Brain pericyte (primary cell): ENCODE measurements at regions not wholly inside any gene's neighbourhood (a gene's known extent, or its start where the extent isn't known, plus 50 kb on each side); places are given as distances from the start of the nearest gene placed in this dataset.
A peak's percentile ranks its signal among the peaks of the same experiment; 100 is the strongest.

ENCODE experiments used
- DNase-seq: peaks from one replicate; pipeline ENCODE4 v3.0.0-alpha.2; 2012; ENCODE audit warnings: low read depth, low spot score

DNA sequence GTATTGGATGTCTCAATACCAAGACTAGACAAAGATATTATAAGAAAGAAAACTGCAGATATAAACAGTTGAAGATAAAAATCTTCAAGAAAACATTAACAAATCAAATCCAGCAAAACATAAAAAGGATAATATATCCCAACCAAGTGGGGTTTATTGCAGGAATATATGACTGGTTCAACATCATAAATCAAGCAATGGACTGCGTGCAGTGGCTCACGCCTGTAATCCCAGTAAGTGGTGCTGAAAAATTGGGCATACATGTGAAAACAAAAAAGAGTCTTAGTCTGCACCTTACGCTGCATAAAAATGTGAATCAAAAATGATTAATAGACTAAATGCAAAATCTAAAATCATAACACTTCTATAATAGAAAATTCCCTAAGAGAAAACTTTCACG lies 112.9 kb upstream of the PDE4B start:
- DNase-seq = no peak

DNA sequence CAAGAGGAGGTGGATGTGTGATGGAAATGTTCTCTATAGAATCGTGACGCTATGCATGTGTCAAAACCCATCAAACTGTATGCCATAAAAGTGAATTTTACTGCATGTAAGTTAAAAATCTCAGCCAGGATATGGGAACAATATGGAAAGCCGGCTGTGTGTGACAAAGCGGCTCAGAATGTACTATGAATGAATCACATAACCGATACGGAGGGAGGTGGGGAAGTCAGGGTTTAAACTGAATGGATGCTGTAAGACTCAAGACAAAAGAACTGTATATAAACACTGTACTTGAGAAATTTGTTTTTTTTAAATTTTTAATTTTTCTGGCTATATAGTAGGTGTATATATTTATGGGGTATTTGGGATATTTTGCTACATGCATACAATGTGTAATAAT lies 111.6 kb upstream of the PDE4B start:
- DNase-seq = no peak

DNA sequence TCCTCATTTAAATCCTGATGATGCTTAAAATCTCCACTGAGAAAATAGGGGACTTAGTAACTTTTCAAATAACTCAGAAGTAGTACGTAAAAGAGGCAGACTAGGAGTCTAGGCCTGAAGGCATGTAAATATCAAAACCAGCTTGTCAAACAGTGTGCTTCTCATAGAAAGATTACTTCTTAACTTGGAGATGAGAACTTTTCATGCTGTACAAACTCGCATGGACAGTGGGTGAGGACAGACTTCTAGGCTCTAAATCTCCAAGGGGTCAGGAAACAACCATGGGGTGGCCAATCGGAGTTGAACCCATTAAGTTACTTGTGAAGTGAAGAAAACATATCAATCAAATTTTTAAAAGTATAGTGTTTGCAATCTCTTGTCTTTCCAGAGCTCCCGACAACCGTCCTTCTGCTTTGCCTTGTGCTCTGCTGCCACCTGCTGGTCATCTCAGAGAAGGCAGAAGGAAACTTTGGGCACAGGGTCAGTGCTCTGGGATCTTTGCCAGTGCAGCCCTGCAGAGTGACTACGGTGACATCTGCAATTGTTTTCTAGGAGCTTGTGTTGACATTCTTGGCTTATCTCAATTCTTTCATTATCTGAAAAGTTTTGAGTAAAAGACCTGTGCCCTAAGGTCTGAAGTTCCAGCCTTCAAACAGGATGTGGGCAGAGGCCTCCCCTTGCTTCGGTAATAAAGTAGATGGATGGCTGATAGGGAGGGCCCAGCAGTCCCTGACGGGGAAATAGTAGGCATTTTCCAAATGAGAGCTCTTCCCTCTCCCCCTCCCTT lies 105.1 kb upstream of the PDE4B start:
- DNase-seq = peak; percentile 26

DNA sequence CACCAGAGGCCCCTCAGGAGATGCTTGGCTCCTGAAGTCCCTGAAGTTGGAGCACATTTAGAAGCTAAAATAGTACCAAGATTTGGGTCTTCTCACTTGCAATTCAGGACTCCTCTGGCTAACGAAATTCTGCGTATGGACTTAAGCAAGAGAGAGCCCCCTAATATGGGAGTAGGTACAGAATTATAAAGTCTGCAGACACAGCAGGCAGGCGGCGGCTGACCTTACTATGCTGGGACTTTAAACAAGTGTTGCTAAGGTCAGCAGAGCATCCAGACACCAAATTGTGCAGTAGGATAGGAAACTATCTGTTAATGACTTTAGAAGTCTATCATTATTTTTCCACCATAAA lies 104.5 kb upstream of the PDE4B start:
- DNase-seq = no peak

DNA sequence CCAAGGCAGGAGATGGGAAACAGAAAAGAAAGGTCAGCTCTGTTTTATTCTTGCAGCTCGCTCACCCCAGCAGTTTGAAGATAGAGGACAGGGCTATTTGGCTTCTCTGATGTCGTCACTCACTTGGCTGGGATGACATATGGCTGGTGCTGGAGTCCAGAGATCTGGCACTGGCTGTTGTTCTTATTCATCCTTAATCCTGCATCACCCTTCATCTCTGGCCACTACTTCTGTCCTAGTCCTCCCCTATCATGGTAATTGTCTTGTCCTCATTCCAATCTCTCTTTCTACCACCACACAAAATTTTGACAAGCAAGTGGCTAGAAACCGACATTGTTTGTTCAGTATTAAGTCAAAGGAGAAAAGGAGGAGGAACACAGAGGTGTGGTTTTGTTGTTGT lies 103.8 kb upstream of the PDE4B start:
- DNase-seq = no peak

DNA sequence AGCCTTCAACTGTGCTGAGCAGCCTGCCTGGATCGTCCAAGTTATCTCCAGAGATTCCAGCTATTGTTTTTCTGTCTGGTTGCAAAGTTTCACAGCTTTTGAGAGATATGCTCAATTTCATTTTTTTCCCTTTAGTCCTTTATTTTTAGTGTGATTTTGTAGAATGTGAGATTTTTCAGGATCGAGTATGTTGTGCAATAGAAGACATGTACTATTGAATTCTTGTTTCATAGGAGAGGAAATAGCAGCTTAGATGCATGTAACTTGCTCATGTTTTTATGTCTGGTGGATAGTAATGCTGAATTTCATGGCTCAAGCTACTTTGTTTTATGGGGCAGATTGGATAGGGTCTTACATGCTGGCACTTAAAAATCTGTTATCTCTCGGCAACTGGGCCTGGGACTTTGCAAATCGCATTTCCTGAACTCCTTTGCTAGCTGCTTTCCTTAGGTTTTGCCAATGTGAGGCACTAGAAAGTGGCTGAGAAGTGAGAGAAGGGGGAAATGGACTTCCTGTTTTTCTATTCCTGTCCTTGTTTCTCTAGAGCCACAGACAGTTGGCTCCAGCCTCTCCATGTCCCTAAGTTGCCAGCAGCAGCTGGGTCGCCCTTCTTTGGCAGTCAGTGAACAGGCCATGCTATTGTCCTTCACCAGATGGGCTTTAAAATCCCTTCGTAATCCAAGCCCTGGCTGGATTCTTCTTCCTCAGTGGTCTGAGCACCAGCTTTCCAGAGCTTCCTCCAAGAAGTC lies 101.4 kb upstream of the PDE4B start:
- DNase-seq = no peak

DNA sequence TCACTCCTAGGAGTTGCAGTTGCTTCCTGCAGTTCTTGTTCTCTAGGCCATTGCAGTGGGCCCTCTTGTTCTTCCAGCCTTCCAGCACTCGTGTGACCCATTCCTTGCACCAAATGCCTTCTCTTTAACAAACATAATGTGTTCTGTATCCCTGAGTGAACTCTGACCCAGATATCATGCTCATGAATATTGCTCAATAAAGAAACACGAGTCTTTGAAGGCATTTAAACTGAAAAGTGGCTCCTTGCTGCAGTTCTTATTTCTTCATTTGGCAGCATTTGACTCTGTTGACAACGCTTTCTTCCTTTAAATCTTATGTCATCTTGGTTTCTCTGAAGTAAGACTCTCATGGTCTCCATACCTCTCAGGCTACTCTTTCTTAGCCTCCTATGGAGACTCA lies 100.7 kb upstream of the PDE4B start:
- DNase-seq = no peak

DNA sequence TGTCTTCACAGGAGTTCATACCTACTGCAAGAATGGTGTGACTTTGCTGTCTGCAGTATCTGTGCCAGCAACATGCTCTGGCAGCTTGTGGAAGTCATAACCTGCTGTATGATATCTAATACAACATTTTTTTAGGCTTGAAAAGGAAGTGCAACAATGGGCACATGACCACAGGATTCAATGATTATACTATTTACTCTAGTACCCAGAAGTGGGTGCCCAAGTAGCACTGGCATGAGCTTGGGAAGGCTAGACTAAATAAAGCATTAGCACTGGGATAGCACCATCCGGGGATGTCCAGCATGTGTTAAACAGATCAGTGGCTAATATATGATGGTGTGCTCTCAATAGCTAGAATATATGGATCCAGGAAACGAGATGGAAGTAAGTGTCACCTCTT lies 98.6 kb upstream of the PDE4B start:
- no peak for DNase-seq

DNA sequence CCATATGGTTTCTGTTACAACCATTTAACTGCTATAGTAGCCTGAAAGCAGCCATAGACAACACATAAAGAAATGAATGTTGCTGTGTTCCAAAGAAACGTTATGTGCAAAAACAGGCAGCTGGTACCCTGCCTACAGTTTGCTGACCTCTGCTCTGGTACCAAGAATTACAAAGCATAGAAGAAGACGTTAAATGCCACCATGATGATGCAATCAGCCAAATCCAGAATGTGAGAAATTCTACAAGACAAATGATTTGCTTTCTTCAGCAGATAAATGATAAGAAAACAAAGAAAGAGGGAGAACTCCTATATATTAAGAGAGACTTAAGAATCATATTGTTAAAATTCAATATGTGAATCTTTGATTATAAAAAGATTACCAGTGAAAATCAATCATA lies 97.8 kb upstream of the PDE4B start:
- DNase-seq = no peak

DNA sequence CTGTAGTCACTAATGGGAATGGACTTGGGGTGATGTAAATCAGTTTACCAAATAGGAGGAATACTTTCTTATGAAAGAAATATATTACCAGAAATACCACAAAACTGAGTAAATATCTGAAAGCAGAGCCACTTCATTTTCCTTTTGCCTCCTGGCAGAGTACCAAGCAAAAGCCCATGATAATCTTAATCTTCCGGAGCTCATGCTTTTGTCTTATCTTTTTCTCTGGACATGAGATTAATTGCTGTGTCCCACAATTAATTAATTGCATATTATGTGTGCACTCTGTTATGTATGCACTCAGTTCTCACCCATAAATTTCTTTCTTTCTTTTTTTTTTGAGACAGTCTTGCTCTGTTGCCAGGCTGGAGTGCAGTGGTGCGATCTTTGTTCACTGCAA lies 94.1 kb upstream of the PDE4B start:
- DNase-seq = no peak

DNA sequence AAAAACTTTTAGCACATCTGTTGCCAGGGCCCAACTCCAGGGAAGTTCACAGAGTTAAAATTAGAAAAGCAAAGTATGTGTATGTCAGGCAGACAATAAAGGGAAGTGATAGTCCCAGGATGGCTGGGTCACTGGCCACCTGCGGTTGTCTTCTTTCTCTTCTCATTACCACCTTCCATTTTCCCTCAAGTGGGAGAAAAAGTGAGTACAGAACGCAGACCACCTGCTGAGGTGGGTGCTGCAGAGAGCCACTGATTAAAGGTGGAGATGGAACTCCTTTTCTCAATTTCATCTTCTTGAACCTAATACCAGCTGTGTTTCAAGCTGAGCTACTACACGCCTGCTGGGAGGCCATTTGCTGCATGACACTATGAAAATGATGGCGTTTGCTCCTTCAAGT lies 88.8 kb upstream of the PDE4B start:
- DNase-seq = no peak

DNA sequence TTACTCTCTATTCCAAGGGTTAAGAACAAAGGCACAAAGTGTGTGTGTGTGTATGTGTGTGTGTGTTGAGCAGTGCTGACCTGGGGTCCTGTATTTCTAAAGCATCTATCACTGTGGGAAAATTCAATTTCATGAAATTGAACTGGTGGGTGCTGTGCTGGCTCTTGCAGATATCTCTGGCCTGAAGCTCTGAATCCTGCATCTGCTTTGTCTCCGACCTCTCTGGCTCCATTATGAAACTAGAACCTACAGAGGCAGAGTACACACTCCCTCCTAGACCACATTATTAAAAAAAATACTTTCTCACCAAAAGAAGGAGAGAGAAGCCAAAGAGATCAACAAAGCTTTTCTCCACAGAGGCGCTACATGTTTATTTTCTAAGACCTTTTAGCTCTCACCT lies 88.4 kb upstream of the PDE4B start:
- DNase-seq = no peak

DNA sequence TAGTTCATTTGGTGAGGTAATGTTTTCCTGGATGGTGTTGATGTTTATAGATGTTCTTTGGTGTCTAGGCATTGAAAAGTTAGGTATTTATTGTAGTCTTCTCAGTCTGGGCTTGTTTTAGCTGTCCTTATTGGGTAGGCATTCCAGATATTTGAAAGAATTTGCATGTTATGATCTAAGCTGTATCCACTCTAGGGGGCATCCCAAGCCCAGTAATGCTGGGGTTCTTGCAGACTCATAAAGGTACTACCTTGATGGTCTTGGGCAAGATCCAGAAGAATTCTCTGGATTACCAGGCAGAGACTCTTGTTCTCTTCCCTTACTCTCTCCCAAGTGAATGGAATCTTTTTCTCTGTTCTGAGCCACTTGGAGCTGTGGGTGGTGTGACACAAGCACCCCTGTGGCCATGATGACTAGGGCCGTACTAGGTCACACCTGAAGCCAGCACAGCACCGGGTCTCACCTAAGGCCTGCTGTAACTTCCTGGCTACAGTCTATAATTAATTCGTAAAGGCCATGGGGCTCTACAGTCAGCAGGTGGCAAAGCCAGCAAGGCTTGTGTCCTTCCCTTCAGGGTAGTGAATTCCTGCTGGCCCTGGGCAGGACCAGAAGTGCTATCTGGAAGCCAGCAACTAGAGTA lies 74.8 kb upstream of the PDE4B start:
- DNase-seq = no peak

DNA sequence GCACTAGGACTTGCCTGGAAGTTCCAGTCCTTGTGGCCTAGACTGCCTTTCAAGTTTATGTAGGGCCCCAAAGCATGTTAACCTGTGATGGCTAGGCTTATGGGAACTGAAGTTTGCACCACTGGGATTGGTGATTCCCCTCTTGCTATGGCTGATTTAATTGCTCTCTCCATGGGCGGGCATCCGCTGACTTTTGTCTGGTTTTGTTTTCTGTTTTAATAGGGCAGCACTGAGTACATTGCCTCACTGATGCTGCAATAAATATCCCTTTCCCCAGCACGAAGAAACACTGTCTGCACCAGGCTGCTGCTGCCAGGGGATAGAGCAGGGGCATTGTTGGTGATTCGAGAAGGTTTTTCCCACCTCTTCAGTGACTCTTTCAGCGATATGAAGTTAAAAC lies 73.3 kb upstream of the PDE4B start:
- no peak for DNase-seq

DNA sequence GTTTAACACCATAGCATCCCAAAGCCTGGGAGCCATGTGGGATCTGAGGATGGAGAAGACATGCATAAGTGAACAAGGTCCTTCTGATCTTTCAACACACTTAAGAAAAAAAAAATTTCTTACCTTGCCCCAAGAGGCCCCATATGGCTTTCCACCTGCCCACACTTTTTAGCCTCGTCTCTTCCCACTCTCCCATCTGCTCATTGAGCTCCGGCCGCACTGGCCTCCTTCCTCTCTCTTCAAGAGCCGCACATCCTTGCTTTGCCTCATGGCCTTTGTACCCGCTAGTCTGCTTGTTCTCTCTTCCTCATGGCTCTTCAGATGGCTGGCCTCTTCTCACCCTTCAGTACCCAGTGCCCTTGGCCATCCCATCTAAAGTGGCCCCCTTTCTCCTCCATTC lies 70.2 kb upstream of the PDE4B start:
- no peak for DNase-seq

DNA sequence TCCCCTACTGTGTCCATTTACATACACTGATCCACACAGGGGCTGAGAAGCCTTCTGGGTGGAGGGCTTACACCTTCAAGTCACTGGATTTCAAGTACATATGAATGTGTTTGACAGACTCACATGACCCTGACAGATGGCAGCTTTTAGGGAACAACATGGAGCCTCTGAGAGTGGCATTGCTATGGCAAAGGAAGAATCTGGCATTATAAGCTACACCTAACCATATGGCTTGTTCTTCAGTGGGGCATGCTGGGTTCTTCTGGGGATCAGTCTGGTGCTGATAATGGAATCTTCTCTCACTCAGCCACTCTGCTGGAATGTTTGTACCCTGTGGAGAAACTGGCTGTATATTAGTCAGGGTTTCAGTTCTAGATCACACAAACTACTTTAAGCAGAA lies 68.5 kb upstream of the PDE4B start:
- DNase-seq = no peak

DNA sequence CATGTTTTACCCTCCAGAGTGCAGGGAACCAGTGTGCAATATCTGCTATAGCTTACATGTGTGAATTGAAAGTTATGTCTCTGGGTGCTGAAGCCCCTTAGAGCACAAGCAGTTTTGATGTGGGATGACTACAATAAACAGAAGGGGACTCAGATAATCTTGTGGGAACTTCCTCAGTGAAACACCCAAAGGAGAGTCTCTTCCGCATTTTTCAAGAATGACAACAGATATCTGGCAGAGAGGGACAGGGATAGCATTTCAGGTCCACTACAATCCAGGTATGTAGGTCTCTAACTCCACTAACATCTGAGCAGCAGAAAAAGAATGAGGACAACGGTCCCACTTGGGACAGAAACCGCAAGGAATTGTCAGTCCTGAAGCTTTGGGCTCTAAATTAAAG lies 67.6 kb upstream of the PDE4B start:
- DNase-seq = no peak

DNA sequence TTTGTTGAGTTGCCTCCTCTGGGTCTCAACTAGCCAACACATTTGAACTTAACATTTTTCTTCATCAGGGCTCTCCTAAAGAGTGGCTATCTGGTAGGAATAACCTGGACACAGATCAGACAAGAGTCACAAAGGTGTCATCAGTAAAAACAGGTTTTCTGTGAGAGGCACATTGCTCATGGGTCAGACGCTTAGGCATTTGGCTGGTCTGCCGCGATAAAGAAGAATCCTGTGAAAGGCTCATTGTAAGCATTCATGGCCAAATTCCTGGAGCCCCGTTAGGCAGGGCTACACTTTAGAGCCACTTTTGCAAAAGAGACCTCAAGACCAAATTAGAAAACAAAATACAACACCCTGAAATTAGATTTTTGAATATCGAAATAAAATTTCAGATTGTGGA lies 64.2 kb upstream of the PDE4B start:
- DNase-seq = no peak

DNA sequence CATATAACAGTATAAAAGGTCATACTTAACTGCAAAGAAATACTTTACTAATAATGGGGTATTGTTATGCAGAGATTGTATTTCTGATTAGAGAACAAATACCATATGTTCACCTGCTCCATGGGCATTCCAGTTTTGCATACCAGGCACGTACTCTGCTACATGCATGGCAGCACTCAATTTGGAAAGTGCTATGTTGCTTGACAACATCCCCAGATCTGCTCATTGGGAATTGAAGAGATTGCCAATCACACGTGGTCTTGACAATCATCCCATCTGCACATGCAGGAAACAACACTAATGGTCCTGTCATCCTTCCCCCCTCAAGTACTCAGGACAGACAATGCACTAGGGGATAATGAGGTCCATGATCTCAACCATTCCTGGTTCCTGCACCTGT lies 63.4 kb upstream of the PDE4B start:
- no peak for DNase-seq

DNA sequence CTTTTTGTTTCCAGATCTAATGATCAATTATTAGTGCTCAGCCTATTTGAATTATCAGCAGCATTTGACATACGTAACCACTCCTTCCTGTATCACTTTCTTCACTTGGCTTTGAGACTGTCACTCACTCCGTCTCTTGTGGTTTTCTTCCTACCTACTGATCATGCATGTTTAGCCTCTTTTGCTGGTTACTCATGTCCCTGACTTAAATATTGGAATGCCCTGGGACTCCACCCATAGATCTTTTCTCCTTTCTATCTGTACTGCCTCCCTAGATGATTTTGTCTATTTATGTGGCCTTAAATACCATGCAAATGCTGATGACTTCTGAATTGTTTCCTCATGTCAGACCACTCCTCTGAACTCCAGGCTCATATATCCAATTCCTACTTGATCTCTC lies 57.7 kb upstream of the PDE4B start:
- DNase-seq = no peak

DNA sequence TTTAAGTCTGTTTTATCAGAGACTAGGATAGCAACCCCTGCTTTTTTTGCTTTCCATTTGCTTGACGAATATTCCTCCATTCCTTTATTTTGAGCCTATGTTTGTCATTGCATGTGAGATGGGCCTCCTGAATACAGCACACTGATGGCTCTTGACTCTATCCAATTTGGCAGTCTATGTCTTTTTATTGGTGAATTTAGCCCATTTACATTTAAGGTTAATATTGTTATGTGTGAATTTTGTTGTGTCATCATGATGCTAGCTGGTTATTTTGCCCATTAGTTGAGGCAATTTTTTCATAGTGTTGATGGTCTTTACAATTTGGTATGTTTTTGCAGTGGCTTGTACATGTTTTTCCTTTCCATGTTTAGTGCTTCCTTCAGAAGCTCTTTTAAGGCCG lies 50.7 kb upstream of the PDE4B start:
- DNase-seq = no peak
